Stimulated activated CD4-positive, alpha-beta T cell treated with anti-CD3 and anti-CD28 coated beads, Interleukin-4, amount 100 ng/mL, for 4 hours (primary cell): ENCODE measurements at regions not wholly inside any gene's neighbourhood (a gene's known extent, or its start where the extent isn't known, plus 50 kb on each side); places are given as distances from the start of the nearest gene placed in this dataset.
"Not testable (repeated sequence)": the region's sequence is repeated elsewhere in the genome, so short reads cannot be mapped to it uniquely, and the experiment has no call there.

Experiments
- DNase-seq, 2 experiments: peaks; one replicate each; pipeline ENCODE4 v3.0.0-alpha.2; 2020

DNA sequence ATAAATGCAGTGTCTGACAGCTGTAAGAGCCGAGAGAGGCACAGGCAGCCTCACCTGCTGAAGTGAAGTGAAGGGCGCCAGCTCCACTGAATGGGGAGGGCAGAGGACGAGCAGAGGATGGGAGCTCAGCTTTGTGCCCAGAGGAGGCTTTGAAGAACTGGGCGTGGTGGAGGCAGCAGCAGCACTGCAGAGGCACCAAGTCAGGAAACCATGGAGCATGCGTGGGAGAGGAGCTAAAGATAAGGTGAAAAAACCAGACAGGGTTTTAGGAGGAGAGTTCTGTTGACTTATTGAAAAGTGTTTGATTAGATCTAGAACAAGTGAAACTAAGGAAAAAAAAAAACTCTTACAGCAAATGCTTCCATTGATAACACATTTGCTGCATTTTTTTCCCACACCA is 216.4 kb downstream of the CXCL12 start:
- no peak for DNase-seq

DNA sequence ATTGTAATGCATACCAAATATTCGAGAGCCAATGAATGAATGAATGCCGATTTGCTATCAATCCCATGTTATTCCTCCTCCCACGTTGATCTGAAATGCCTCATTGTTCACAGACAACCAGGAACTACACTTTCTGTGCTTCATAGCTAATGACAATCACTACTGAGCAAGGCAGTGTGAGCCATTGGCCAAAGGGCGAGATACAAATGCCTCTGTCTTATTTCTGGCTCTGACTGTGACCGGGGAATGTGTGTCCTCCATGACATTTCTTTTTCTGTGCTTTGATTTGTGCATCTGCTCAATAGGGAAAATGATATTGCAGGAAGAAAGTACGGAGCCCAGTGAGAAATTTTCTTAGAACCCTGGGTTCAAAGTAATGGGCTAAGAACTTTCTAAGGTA is 217.1 kb downstream of the CXCL12 start:
- no peak for DNase-seq

GRCh38 chr10:44166441-44166840 is 218.5 kb downstream of the CXCL12 start:
- DNase-seq: no peak

- DNase-seq: no peak
Measured at GRCh38 chr10:44164251-44164956, 220.5 kb downstream of the CXCL12 start.

GRCh38 chr10:44161184-44161583 is 223.7 kb downstream of the CXCL12 start:
- no peak for DNase-seq

- no peak for DNase-seq
Measured at GRCh38 chr10:44157574-44157973, 227.3 kb downstream of the CXCL12 start.

DNA sequence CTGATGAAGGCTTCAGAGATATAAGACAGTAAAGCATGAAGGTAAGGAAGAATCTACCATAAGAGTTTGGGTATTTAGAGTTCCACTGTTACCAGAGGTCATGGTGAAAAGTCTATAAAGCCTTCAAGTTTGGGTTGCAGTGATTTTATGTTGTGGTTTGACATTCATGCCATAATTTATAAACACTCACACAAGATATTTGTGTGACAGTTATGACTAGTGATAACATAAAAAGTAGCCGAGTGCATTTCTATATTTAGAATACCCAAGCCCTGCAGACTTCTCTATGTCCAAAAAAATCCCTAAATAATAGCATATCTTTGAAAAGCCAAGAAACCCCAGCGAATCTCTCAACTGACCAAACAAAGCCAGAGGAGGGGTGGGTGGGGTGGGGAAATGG is 229.9 kb downstream of the CXCL12 start:
- no peak for DNase-seq

- DNase-seq: no peak
Measured at GRCh38 chr10:44153918-44154670, 230.8 kb downstream of the CXCL12 start.

GRCh38 chr10:44143556-44143955 is 241.3 kb downstream of the CXCL12 start:
- DNase-seq: no peak

- no peak for DNase-seq
Measured at GRCh38 chr10:44132361-44133289, 252.3 kb downstream of the CXCL12 start.

- DNase-seq: no peak
Measured at GRCh38 chr10:44126291-44126717, 258.6 kb downstream of the CXCL12 start.

- DNase-seq: no peak
Measured at GRCh38 chr10:44125879-44126278, 259.0 kb downstream of the CXCL12 start.

GRCh38 chr10:44118500-44118899 is 266.4 kb downstream of the CXCL12 start:
- DNase-seq: no peak

GRCh38 chr10:44116474-44116873 is 268.4 kb downstream of the CXCL12 start:
- DNase-seq: no peak

- no peak for DNase-seq
Measured at GRCh38 chr10:44115516-44115915, 269.4 kb downstream of the CXCL12 start.

GRCh38 chr10:44114441-44114840 is 270.5 kb downstream of the CXCL12 start:
- no peak for DNase-seq

GRCh38 chr10:44112280-44112679 is 272.6 kb downstream of the CXCL12 start:
- DNase-seq: not testable (repeated sequence)

GRCh38 chr10:44105696-44106095 is 279.2 kb downstream of the CXCL12 start:
- no peak for DNase-seq

GRCh38 chr10:44102726-44103255 is 282.1 kb downstream of the CXCL12 start:
- no peak for DNase-seq

GRCh38 chr10:44101082-44101481 is 283.8 kb downstream of the CXCL12 start:
- no peak for DNase-seq

GRCh38 chr10:44099511-44099910 is 285.4 kb downstream of the CXCL12 start:
- no peak for DNase-seq

DNA sequence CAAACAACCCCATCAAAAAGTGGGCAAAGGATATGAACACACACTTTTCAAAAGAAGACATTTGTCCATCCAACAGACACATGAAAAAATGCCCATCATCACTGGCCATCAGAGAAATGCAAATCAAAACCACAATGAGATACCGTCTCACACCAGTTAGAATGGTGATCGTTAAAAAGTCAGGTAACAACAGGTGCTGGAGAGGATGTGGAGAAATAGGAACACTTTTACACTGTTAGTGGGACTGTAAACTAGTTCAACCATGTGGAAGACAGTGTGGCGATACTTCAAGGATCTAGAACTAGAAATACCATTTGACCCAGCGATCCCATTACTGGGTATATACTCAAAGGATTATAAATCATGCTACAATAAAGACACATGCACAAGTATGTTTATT is 288.7 kb downstream of the CXCL12 start:
- DNase-seq: not testable (repeated sequence)

DNA sequence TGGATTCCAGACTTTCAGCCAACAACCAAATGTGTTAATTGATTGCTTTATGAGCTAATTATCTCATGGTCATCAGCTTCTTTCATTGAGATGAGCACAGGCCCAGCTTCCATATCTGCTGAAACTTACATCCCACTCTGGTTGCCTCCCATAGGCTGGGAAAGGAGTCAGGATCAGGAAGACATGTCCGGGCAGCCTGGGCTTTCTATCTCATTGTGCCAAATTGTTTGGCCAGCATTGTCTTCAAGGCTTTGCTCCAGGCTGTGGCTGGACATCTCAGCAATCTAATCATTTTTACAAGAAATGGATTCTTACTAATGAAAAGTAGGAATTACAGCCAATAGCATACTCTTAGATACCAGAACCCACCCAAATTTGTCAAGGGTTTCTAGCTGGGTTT is 295.2 kb downstream of the CXCL12 start:
- no peak for DNase-seq
